Bone marrow (tissue), 2 donors: ENCODE measurements at regions not wholly inside any gene's neighbourhood (a gene's known extent, or its start where the extent isn't known, plus 50 kb on each side); places are given as distances from the start of the nearest gene placed in this dataset.
"Not testable (repeated sequence)": the region's sequence is repeated elsewhere in the genome, so short reads cannot be mapped to it uniquely, and the experiment has no call there.

Experiments
- DNase-seq, 2 donors: peaks; one replicate each; lab custom pipeline; 2025; lab: John Stamatoyannopoulos, UW

- DNase-seq: no peak
Observed at GRCh38 chr3:82618594-82618993, 857.1 kb upstream of the GBE1 start.

- DNase-seq: no peak
Observed at GRCh38 chr3:82610236-82610635, 848.8 kb upstream of the GBE1 start.

- no peak for DNase-seq
Observed at GRCh38 chr3:82607391-82607790, 845.9 kb upstream of the GBE1 start.

DNA sequence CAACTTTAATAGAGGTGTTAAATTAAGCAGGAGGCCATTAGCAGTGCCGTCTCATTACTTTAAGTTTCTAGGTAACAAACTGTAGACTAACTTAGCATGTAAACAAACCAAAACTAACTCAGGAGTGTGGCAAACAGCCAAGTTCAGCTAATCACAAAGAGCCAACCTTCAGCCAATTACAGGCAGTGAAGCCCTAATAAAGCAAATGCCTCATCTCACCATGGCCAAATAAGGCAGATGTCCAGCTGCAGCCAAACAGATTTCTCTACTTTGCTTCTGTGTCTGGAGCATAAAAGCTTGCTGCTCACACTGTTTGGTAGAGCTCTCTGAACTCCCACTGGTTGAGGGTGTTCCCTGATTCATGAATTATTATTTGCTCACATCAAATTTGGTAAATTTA lies 835.4 kb upstream of the GBE1 start:
- no peak for DNase-seq

DNA sequence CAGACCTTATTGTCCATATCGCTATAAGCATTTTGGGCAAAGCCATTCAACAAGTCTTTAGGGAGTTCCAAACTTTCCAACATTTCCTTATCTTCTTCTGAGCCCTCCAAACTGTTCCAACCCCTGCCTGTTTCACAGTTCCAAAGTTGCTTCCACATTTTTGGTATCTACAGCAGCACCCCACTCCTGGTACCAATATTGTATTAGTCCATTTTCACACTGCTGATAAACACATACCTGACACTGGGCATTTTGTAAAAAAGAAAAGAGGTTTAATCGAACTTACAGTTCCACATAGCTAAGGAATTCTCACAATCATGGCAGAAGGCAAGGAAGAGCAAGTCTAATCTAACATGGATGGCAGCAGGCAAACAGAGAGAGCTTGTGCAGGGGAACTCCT lies 834.1 kb upstream of the GBE1 start:
- DNase-seq: no peak

- no peak for DNase-seq
Observed at GRCh38 chr3:82587174-82587573, 825.7 kb upstream of the GBE1 start.

DNA sequence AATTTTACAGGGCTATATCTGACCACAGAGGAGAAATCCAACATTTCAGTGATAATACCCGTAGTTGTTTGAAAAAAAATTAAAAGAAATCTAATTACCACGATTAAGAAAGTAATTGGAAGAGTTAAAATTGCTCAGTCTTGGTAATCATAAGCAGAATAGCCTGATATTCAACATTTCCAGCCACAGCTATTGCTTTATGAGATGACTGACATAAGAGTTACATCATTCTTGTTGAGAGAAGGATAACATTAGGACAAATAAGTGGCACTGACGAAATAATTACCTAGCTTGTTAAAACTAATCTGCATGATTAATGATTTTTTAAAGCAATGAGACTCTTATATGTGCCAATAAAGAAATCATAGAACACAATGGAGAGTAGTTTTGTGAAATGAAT lies 825.0 kb upstream of the GBE1 start:
- DNase-seq: no peak

- not testable (repeated sequence) for DNase-seq
Observed at GRCh38 chr3:82586002-82586401, 824.6 kb upstream of the GBE1 start.

- not testable (repeated sequence) for DNase-seq
Observed at GRCh38 chr3:82585591-82585990, 824.1 kb upstream of the GBE1 start.

- DNase-seq: not testable (repeated sequence)
Observed at GRCh38 chr3:82584861-82585260, 823.4 kb upstream of the GBE1 start.

- not testable (repeated sequence) for DNase-seq
Observed at GRCh38 chr3:82584415-82584814, 823.0 kb upstream of the GBE1 start.

DNA sequence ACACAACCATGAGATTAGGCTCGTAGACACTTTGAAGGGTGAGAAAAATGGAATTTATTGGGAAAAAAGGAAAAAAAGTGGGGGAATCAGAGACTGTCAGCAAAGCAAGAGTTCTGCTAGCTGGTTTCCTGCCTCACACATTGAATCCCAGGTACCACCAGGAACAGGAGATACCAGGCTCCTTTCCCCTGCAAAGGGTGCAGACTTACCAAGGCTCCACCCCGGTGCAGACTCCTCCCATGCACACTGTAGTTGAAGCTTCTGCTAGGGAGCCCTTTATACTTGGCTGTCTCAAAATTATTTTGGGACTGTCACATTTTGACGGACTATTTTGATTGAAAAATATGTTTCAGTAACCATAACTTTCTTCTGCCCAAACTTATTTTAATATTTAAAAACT lies 819.9 kb upstream of the GBE1 start:
- DNase-seq: no peak

GRCh38 chr3:82572721-82573120 lies 811.3 kb upstream of the GBE1 start:
- DNase-seq: no peak

DNA sequence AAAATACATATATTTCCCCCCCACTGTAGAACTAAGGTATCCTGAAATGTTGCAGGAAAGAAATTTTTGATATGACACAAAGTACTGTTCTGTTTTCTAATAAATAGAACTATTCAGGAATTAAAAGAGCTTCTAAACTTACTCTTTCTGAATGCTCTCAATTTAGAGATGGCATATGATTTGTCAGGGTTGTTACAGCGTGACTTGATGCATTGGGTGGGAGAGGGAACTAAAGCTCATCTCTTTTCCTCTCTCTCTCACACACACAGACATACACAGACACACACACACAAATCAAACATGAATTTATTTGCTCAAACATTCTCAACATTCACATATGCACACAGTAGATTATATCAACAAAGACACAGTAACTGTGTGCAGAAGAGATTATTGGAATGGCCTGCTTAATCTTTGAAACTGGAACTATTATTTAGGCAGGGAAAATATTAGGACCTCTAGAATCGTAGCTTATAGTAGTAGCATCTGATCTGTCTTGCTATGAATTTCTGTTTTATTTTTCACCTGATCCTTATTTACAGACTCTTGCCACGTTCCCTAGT lies 807.4 kb upstream of the GBE1 start:
- no peak for DNase-seq

GRCh38 chr3:82567029-82567600 lies 805.7 kb upstream of the GBE1 start:
- DNase-seq: no peak

- DNase-seq: no peak
Observed at GRCh38 chr3:82562896-82563295, 801.5 kb upstream of the GBE1 start.

DNA sequence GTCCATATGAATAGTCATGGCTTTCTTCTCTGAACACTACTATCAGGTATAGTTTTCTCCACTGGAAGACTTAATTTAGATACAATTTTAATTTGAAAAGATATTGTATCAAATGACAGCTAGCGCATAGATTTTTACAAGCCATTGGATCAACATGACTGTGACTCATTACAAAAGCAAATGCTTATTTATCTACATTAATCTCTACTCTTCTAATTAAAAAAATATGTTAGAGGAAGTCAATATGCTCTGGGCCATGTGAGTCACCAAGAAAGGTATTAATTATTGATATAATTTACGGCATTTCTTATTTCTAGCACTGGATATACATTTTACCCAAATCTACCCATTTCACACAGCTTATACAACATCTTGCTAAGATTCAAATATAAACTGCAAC lies 800.3 kb upstream of the GBE1 start:
- DNase-seq: no peak

- no peak for DNase-seq
Observed at GRCh38 chr3:82558081-82558480, 796.6 kb upstream of the GBE1 start.

DNA sequence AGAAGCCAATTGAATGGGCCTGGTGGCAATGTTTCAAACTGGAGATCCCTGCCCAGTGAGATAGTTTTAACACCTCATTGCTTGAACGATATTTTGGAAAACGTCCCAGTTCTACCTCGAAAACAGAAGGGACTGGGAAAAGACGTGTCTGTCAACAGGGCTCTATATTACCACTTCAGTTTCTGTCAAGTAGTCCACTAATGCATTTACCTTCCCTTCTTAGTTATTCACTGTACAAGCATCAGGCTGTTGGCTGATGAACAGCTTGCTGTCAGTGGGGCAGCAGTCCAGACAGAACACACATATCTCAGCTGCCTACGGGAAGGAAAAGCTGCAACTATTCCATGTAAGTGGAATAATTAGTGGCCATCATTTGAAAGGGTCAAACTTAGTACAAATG lies 794.7 kb upstream of the GBE1 start:
- no peak for DNase-seq

DNA sequence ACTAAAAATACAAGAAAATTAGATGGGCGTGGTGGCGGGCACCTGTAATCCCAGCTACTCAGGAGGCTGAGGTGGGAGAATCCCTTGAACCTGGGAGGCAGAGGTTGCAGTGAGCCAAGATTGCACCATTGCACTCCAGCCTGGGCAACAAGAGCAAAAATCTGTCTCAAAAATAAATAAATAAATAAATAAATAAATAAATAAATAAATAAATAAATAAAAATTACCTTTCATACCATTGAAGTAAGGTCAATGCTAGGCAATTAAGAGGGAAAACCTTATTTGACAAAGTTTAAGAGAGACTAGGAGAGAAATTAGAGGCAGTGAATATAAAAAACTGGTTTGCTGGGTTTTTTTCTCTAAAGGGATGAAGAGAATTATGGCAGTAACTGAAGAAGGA lies 781.1 kb upstream of the GBE1 start:
- not testable (repeated sequence) for DNase-seq

DNA sequence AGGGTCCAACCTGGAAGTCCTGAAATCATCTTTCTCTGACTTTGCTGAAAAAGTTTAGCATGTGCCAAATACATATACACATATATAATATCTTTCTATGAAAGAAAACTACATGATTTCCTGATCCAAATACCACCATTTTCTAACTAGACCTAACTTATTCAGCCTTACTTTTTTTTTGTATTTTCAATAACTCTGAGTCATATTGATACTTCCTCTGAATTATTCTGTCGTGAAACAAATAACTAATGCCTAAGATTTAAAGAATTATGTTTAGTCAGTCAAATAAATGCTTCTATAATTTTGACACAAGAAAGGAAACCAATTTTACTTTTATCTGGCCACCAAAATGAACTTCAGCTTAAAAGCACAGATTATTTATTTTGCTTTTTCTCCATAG lies 760.2 kb upstream of the GBE1 start:
- no peak for DNase-seq

- no peak for DNase-seq
Observed at GRCh38 chr3:82520846-82521245, 759.4 kb upstream of the GBE1 start.

- DNase-seq: no peak
Observed at GRCh38 chr3:82509951-82510603, 748.6 kb upstream of the GBE1 start.
